Esophagus muscularis mucosa (tissue), 2 donors: ENCODE measurements at regions not wholly inside any gene's neighbourhood (a gene's known extent, or its start where the extent isn't known, plus 50 kb on each side); places are given as distances from the start of the nearest gene placed in this dataset.

ENCODE experiments used
- EP300 ChIP-seq: sonication (generic); formaldehyde crosslinking; IDR thresholded peaks from one replicate; pipeline ENCODE4 v1.6.1; 2017; ENCODE audit warnings: antibody characterized with exemption
- POLR2A ChIP-seq: fragments of 450-650 bp; IDR thresholded peaks from one replicate; pipeline ENCODE4 v1.6.1; 2017; ENCODE audit warnings: antibody characterized with exemption, moderate library complexity, mild to moderate bottlenecking, low read depth

GRCh38 chr2:236872015-236872414 lies 213.7 kb upstream of the COPS8 start:
- TF ChIP-seq EP300 (no peak), POLR2A (no peak)
